Renal cortex interstitium (tissue), 11 donors: ENCODE measurements at regions not wholly inside any gene's neighbourhood (a gene's known extent, or its start where the extent isn't known, plus 50 kb on each side); places are given as distances from the start of the nearest gene placed in this dataset.

Experiments
- DNase-seq, 11 donors: peaks; one replicate each; pipeline ENCODE4 v3.0.0-alpha.2; 2013; ENCODE audit warnings: low read depth in 9 of 11, low spot score in 4 of 11; ENCODE audit errors: extremely low read depth in 1 of 11

DNA sequence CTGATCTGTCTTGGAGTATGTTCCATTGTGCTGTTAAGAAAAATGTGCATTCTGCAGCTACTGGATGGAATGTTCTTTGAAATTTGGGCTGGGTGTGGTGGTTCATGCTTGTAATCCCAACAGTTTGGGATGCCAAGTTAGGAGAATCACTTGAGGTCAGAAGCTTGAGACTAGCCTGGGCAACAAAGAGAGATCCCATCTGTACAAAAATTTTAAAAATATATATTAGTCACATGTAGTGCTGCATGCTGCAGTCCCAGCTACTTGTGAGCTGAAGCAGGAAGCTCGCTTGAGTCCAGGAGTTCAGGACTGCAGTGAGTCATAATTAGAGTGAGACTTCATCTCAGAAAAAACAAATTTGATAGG lies 62.8 kb upstream of the PLSCR4 start:
- no peak for DNase-seq

GRCh38 chr3:146313031-146313745 lies 62.3 kb upstream of the PLSCR4 start:
- DNase-seq: no peak

DNA sequence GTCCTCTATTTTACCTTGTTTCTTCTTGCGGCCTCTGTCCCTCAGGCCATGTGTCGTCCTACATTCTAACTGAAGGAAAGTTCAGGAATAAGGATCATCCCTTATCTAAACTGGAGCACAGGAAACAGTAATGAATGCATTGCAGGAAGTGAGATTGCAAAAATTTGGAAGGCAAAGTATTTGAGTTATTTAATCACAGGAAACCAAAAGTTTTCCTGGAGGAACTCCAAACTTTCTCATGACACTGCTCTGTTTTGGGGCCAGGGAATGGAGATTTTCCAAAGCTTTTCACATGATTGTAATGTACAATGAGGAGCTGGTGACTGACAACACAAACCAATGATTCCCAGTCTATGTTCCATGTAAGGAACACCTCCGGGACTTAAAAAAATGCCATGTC lies 57.8 kb upstream of the PLSCR4 start:
- DNase-seq: peak in 2 of 11 donors; percentile 38 to 53

DNA sequence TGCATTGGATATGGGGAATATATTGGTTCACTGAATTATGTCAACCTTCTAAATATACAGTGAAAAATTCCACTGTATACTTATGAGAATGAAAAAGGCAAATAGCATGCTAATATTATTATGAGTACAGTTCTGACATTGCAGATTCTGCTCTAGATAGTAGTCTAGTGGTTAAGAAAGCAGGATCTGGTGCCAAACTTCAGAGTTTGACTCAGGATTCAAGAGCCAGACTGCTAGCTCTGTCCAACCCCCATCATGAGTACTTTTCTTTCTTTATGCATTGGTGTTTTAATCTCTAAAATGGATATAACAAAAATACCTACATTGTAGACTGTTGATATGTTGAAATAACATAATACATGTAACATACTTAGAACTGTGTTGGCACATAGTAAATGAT lies 57.3 kb upstream of the PLSCR4 start:
- DNase-seq: no peak

DNA sequence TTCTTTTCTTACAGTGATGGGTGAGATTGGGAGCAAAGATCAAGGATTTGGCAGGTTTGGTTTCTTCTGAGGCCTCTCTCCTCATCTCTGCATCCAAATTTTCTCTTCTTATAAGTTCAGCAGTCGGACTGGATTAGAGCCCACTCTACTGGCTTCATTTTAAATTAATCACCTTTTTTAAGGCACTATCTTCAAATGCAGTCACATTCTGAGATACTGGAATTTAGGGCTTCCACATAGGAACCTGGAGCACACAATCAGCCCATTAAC lies 56.5 kb upstream of the PLSCR4 start:
- no peak for DNase-seq

- DNase-seq: no peak
These were observed 56.0 kb upstream of the PLSCR4 start for GRCh38 chr3:146306656-146307455.

DNA sequence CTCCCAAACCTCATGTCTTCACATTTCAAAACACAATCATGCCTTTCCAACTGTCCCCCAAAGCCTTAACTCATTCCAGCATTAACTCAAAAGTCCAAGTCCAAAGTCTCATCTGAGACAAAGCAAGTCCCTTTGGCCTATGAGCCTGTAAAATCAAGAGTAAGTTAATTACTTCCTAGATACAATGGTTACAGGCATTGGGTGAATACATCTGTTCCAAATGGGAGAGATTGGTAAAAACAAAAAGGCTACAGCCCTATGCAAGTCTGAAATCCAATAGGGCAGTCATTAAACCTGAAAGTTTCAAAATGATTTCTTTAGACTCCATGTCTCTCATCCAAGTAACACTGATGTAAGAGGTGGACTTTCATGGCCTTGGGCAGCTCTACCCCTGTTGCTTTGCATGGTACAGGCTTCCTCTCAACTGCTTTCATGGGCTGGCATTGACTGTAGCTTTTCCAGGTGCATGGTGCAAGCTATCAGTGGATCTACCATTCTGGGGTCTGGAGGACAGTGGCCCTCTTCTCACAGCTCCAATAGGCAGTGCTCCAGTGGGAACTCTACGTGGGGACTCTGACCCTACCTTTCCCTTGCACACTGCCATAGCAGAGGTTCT lies 55.0 kb upstream of the PLSCR4 start:
- no peak for DNase-seq

- no peak for DNase-seq
These were observed 49.9 kb upstream of the PLSCR4 start for GRCh38 chr3:146300768-146301167.
